ENCODE measurements at regions not wholly inside any gene's neighbourhood (a gene's known extent, or its start where the extent isn't known, plus 50 kb on each side); places are given as distances from the start of the nearest gene placed in this dataset.

GRCh38 chr2:64825831-64826491 is 163.2 kb upstream of the SLC1A4 start:
- in situ Hi-C loops (cut with HindIII; ENCODE audit: low sequenced_read_pairs), result no loop called here

GRCh38 chr2:64826703-64827102 is 162.5 kb upstream of the SLC1A4 start:
- in situ Hi-C loops (cut with HindIII; ENCODE audit: low sequenced_read_pairs), result no loop called here

DNA sequence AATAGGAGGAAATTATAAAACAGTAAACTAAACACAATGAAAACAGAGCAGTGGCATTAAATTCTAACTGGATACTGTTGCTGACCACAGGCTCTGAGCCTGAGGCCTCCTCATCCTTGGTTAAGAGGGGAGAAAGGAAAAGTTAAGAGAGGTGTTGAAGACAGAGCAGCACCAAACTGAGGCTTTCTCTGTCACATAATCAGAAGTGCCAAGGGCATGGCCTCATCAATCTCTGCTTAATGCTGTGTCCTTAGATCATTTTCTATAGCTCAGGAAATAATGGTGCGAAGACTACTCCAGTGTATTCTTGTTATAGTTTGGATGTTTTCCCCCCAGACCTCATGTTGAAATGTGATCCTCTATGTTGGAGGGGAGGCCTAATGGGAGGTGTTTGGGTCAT is 160.9 kb upstream of the SLC1A4 start:
- in situ Hi-C loops (cut with HindIII; ENCODE audit: low sequenced_read_pairs), result no loop called here

DNA sequence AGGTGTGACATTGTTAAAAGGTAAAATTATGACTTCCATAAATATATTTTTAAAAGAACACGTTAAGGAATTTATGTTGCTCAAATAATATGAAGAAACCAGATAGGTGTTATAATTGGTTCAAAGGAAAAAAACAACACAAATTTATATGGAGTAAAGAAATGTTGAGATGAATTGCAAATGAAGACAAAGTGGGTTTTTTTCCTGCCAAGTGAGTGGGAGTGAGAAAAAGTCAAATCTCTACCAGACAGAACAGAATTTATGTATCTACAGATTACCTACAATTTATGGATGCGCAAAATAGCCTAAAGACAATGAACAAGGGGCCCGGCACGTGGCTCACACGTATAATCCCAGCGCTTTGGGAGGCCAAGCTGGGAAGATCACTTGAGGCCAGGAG is 159.7 kb upstream of the SLC1A4 start:
- in situ Hi-C loops (cut with HindIII; ENCODE audit: low sequenced_read_pairs), result no loop called here

DNA sequence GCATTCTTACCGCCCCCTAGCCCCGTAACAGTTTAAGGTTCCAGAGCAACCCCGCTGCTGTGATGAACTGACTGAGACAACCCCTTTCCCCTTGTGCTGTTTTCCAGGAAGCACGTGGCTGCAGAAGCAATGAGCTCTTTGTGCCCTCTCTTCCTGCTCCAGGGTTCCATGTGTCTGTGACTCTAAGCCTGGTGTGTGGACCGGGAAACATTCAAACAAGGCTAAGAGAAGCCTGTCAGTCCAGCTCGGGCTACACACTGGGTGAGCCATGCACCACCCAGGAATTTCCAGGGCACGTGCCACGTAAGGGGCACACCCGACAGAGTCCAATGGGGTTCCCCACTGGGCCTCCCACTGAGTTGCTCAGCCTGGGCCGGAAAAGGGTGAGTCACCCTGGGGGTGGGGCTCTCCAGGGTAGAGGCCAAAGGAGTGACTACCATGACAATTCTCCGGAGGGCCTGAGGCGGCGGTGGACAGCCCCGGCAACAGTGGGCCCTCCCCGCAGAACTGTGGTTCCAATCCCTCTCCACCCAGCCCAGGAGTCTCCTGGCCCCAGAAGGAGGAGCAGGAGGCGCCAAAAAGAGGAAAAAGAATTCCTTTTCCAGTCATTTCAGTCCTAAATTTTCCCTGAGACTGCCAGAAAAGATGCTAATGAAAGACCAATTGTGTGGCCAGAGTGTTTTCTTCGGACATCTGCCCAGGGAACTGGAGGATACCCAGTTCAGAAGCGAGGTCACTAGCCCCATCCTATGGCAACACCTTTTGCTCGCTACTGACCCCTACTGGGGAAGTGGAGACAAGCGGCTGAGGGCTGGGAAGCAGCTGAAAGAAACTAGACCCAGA is 157.8 kb upstream of the SLC1A4 start:
- in situ Hi-C loops (cut with HindIII; ENCODE audit: low sequenced_read_pairs), result no loop called here

DNA sequence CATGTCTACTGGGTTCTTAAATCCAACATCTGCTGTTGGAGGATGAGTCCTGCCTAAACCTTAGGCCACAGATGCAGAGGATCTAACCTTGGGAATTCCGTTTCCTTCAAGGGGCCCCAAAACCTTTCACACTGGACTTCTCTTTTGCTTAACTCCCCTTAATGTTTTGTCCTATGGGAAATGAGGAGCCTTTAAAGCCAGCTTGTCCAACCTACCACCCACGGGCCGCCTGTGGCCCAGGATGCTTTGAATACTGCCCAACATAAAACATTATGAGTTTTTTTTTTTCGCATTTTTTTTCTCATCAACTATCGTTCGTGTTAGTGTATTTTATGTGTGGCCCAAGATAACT is 157.2 kb upstream of the SLC1A4 start:
- in situ Hi-C loops (cut with HindIII; ENCODE audit: low sequenced_read_pairs), result no loop called here

- in situ Hi-C loops (cut with HindIII; ENCODE audit: low sequenced_read_pairs), result no loop called here
Measured at GRCh38 chr2:64832936-64833335, 156.3 kb upstream of the SLC1A4 start.

DNA sequence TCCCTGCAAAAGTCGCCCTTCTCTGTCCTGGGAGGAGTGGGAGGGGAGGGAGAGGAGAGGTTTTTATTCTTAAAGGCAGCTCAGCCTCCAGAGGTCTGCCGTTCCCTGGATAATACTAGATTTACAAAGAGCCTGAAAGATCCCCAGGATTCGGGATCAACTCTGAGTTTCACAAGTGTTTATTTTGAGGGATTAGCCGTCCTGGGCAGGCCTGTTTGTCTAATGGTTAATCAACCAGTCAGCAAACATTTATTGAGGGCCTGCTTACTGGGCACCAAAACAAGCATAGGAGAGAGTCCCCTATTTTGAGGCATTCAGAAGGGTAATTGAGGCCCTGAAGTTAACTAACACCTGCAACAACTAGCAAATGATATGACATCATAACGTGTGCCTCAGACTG is 152.6 kb upstream of the SLC1A4 start:
- in situ Hi-C loops (cut with HindIII; ENCODE audit: low sequenced_read_pairs), result no loop called here

DNA sequence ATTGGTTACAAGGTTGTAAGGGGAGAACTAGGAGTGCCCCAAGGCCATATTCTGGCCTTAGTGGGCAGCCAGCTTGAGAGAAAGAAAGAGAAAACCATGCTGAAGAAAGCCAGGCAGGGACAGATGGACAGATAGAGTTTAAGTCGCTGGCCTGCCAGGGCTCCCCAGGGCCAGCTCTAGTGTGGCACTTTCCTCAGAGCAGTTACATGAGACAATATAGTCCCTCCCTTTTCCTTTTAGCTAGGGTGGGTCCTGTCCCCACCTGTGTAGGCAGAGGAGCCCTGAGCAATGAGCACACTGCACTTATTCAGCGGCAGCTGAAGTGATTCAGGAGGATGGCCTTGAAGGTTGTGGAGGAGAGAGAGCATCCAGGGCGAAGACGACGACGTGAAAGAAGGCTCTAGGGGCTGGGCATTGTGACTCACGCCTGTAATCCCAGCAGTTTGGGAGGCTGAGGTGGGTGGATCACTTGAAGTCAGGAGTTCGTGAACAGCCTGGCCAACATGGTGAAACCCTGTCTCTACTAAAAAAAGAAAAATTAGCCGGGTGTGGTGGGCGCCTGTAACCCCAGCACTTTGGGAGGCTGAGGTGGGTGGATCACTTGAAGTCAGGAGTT is 152.0 kb upstream of the SLC1A4 start:
- in situ Hi-C loops (cut with HindIII; ENCODE audit: low sequenced_read_pairs), result no loop called here

DNA sequence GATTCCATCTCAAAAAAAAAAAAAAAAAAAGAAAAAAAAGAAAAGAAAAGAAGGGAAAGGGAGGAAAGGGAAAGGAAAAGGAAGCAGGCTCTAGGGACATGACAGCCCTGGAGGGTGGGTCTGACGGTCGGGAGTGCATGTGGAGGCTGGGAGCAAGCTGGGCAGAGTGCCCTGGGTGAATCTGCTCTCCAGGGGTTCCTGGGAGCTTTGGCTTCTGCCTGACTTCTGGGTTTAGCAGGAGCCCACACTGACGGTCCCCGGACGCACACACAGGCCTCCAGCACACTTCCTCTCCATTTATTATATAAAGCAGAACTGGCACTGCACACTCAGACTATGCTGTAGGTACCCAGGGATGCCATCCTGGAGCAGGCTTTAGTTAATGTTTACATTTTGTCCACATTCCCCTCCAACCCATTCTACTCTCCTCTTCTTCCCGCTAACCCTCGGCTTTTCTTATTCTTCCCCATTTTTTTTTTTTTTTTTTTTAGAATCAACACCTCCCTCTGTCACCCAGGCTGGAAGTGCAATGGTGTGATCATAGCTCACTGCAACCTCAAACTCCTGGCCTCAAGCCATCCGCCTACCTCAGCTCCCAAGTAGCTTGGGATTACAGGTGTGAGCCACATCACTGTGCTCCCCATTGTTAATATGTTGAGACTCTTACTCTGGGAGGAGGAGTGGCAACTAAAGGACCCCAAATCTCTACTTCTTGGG is 151.1 kb upstream of the SLC1A4 start:
- in situ Hi-C loops (cut with HindIII; ENCODE audit: low sequenced_read_pairs), result no loop called here

DNA sequence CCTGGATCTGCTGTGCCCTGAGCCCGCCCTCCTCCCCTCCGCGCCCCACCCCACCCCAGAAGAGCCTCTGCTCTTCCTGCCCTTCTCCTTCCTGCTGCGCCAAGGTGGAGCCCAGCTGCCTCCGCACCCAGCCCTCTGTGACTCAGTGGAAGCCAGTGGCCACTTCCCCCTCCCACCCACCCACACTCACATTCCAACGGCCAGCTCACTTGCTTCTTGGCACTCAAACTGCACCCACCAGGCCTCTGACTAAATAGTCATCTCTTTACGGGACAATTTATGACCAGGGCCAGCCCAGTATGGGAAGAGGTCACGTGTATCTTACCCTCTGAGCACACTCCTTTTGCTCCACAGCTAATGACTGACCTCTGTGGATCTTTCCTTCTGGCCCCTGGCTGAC is 150.4 kb upstream of the SLC1A4 start:
- in situ Hi-C loops (cut with HindIII; ENCODE audit: low sequenced_read_pairs), result no loop called here

GRCh38 chr2:64839844-64840243 is 149.4 kb upstream of the SLC1A4 start:
- in situ Hi-C loops (cut with HindIII; ENCODE audit: low sequenced_read_pairs), result no loop called here

DNA sequence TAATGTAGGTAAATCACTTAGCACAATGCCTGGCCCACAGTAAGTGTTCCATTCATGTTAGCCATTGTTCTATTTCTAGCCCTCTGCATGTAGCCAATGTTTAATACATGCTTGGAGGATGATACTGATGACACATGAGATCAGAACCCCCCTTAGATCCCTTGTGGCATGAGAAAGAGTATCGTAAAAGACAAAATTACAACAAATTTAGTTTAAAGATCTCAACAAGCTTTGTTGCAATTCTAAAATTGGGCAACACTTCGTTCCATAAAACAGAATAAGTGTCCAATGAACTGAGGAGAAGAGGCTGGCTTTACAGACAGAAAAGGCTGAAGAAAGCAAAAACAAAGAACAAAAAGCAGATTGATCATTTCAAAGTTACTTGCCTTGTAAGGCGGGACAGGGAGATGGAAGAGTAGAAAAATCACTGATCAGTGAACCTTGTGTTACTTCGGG is 148.7 kb upstream of the SLC1A4 start:
- in situ Hi-C loops (cut with HindIII; ENCODE audit: low sequenced_read_pairs), result no loop called here

GRCh38 chr2:64841461-64841860 is 147.7 kb upstream of the SLC1A4 start:
- in situ Hi-C loops (cut with HindIII; ENCODE audit: low sequenced_read_pairs), result no loop called here

GRCh38 chr2:64842030-64842429 is 147.2 kb upstream of the SLC1A4 start:
- in situ Hi-C loops (cut with HindIII; ENCODE audit: low sequenced_read_pairs), result no loop called here

DNA sequence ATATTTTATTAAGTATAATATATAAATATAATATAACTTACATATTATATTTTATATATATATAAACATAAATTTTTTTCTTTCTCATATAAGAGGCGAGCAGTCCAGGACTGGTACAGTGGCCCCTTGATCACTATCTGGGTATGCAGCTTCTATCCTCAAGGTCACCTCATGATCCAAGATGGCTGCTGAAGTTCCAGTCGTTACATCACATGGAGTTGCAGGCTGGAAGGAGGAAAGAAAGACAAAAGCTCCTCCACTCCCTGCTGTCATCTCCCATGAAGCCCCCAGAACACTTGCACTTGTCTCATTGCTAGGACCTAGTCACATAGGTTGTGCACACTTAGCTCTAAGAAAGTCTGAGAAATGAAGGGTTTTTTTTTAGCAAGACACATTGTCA is 145.1 kb upstream of the SLC1A4 start:
- in situ Hi-C loops (cut with HindIII; ENCODE audit: low sequenced_read_pairs), result no loop called here

GRCh38 chr2:64845273-64845905 is 143.8 kb upstream of the SLC1A4 start:
- in situ Hi-C loops (cut with HindIII; ENCODE audit: low sequenced_read_pairs), result no loop called here

GRCh38 chr2:64846177-64846576 is 143.0 kb upstream of the SLC1A4 start:
- in situ Hi-C loops (cut with HindIII; ENCODE audit: low sequenced_read_pairs), result no loop called here

DNA sequence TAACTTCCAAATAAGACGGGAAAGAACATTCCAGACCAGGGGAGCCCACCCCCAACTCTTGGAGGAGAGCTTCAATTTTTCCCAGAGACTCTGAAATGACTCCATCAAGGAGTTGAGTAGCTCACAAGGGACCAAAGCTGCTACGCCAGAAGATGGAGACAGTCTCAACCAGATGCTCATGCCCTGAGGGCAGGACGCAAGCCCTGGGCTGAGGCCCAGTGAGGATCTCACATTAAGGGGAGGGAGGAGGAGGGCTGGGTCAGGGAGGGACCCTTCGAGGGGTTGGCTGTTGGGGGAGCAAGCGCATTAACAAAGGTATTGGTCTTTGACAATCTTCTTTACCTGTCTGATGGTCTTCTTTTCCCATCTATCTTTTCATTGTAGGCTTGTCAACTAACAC is 141.3 kb upstream of the SLC1A4 start:
- in situ Hi-C loops (cut with HindIII; ENCODE audit: low sequenced_read_pairs), result no loop called here

DNA sequence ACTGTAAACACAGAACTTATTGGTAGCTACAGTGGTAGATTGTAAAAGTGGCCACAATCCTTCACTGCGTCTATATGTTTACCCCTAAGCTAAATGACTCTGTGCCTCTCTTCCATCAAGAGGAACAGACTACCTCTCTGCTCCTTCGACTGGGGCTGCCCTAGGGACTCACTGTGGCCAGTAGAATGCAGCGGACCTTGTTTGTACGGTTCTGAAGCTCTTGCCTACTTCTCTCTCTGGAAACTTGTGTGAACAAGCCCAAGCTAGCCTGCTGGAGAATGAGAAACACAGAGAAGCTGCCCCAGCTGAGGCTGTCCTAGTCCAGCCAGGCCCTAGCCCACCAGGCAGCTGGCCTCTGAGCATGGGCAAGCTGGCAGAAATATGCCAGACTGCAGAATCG is 140.8 kb upstream of the SLC1A4 start:
- in situ Hi-C loops (cut with HindIII; ENCODE audit: low sequenced_read_pairs), result no loop called here

DNA sequence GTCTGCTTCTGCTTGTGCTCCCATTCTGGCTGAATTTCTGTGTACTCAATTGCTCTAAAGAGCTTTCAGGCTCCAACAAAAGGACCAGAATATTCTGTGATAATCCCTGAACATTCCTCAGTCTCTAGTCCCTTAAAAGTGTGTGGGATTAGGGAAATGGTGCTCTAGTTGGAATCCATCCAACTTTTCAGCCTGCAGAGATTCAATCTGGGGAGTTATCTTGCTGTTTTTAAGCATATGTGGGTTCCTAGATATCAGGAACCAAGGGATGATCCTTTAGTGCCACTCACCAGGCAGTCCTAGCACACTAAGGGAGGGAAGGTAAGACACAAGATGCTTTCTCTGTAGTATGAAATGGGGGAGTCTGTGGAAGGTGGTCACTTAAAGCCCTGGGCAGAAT is 140.3 kb upstream of the SLC1A4 start:
- in situ Hi-C loops (cut with HindIII; ENCODE audit: low sequenced_read_pairs), result no loop called here

Measured in DLD1 (cell line).